Limb (tissue), 2 donors: ENCODE measurements at regions not wholly inside any gene's neighbourhood (a gene's known extent, or its start where the extent isn't known, plus 50 kb on each side); places are given as distances from the start of the nearest gene placed in this dataset.

Source experiments
- DNase-seq, 2 donors: peaks; one replicate each; pipeline ENCODE4 v3.0.0-alpha.2; 2016; ENCODE audit errors: extremely low spot score in 2 of 2

- DNase-seq = no peak
Measured at GRCh38 chr6:163935158-163935762, 520.7 kb downstream of the QKI start.

- no peak for DNase-seq
Measured at GRCh38 chr6:163930012-163930411, 515.5 kb downstream of the QKI start.

- no peak for DNase-seq
Measured at GRCh38 chr6:163929538-163929937, 515.0 kb downstream of the QKI start.

GRCh38 chr6:163926642-163927041, 512.1 kb downstream of the QKI start:
- DNase-seq = no peak

- DNase-seq = no peak
Measured at GRCh38 chr6:163925839-163926238, 511.3 kb downstream of the QKI start.

- DNase-seq = no peak
Measured at GRCh38 chr6:163923658-163924411, 509.3 kb downstream of the QKI start.

- DNase-seq = no peak
Measured at GRCh38 chr6:163922562-163922961, 508.0 kb downstream of the QKI start.

- no peak for DNase-seq
Measured at GRCh38 chr6:163919652-163920051, 505.1 kb downstream of the QKI start.

GRCh38 chr6:163916315-163917081, 502.0 kb downstream of the QKI start:
- DNase-seq = no peak

GRCh38 chr6:163915131-163915530, 500.6 kb downstream of the QKI start:
- no peak for DNase-seq

- DNase-seq = no peak
Measured at GRCh38 chr6:163913045-163913444, 498.5 kb downstream of the QKI start.

- no peak for DNase-seq
Measured at GRCh38 chr6:163906006-163906710, 491.6 kb downstream of the QKI start.

GRCh38 chr6:163904186-163904585, 489.7 kb downstream of the QKI start:
- DNase-seq = no peak

GRCh38 chr6:163903541-163903940, 489.0 kb downstream of the QKI start:
- no peak for DNase-seq

GRCh38 chr6:163902993-163903392, 488.5 kb downstream of the QKI start:
- no peak for DNase-seq

- DNase-seq = no peak
Measured at GRCh38 chr6:163901681-163902080, 487.2 kb downstream of the QKI start.

- no peak for DNase-seq
Measured at GRCh38 chr6:163900570-163900969, 486.1 kb downstream of the QKI start.

GRCh38 chr6:163897669-163898068, 483.2 kb downstream of the QKI start:
- DNase-seq = no peak

GRCh38 chr6:163897030-163897429, 482.5 kb downstream of the QKI start:
- no peak for DNase-seq

- DNase-seq = no peak
Measured at GRCh38 chr6:163895162-163895561, 480.6 kb downstream of the QKI start.

- DNase-seq = no peak
Measured at GRCh38 chr6:163893609-163894189, 479.2 kb downstream of the QKI start.
